ENCODE measurements at regions not wholly inside any gene's neighbourhood (a gene's known extent, or its start where the extent isn't known, plus 50 kb on each side); places are given as distances from the start of the nearest gene placed in this dataset.

DNA sequence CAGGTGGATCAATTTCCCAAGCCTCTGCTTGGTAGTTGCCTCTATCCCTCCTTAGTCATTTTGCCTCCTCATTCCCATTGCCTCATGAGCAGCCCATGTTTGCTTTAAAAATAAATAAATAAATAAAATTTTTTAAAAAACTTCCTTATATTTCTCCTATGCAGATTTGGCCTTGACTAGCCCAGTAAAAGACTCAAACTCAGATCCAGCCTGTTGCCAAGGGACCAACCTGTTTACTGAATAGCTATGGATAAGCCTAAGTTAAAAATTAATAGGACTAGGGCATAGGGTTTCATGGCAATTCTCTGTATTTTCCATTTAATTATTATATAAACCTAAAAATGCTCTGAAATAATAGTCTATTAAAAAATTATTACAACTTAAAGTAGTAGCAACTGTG, 384.4 kb downstream of the RSL24D1 start:
- Mint-ChIP-seq H3K9me3 (ENCODE audit: unreplicated experiment) (no peaks in the 10 kb centered on the region), H3K27ac (ENCODE audit: unreplicated experiment) (no peak overlapping the region), H3K27me3 (ENCODE audit: low read depth, unreplicated experiment) (no peaks in the 10 kb centered on the region), H3K4me3 (ENCODE audit: unreplicated experiment) (no peak overlapping the region), H3K36me3 (ENCODE audit: low read depth, unreplicated experiment) (no peaks in the 10 kb centered on the region), H3K4me1 (ENCODE audit: low read depth, unreplicated experiment) (no peaks in the 10 kb centered on the region)
- H3K27ac ChIP-seq (ENCODE audit: low read depth, low read length) = no peak overlapping the region
- FAIRE-seq (no peak), DNase-seq (ENCODE audit: low read depth) (no peak)
- no peak overlapping the region for H3K4me3 ChIP-seq (ENCODE audit: insufficient read depth, low read depth, low read length)
- H4K20me1 ChIP-seq (ENCODE audit: insufficient read depth, low read length) = no peaks in the 10 kb centered on the region
- no peaks in the 10 kb centered on the region for H3K36me3 ChIP-seq (ENCODE audit: insufficient read depth, low read length)
- peaks cover 4% of the 10 kb centered on the region for H3K9me3 ChIP-seq (ENCODE audit: insufficient read depth, low read depth, low read length)
- no peaks in the 10 kb centered on the region for H3K4me1 ChIP-seq (ENCODE audit: insufficient read depth, low read length)
- H3K4me2 ChIP-seq (ENCODE audit: low read length) = no peak overlapping the region
- H3K27me3 ChIP-seq (ENCODE audit: insufficient read depth, low read length) = no peaks in the 10 kb centered on the region
- H2AFZ ChIP-seq (ENCODE audit: low read depth, low read length) = no peak overlapping the region
- no peaks in the 10 kb centered on the region for H3K79me2 ChIP-seq (ENCODE audit: insufficient read depth, low read length)
- TF ChIP-seq, protein P1, sequence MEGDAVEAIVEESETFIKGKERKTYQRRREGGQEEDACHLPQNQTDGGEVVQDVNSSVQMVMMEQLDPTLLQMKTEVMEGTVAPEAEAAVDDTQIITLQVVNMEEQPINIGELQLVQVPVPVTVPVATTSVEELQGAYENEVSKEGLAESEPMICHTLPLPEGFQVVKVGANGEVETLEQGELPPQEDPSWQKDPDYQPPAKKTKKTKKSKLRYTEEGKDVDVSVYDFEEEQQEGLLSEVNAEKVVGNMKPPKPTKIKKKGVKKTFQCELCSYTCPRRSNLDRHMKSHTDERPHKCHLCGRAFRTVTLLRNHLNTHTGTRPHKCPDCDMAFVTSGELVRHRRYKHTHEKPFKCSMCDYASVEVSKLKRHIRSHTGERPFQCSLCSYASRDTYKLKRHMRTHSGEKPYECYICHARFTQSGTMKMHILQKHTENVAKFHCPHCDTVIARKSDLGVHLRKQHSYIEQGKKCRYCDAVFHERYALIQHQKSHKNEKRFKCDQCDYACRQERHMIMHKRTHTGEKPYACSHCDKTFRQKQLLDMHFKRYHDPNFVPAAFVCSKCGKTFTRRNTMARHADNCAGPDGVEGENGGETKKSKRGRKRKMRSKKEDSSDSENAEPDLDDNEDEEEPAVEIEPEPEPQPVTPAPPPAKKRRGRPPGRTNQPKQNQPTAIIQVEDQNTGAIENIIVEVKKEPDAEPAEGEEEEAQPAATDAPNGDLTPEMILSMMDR (IDR thresholded peaks at IDR 0.05; ENCODE audit: insufficient read depth, low read depth, low read length) = no peak
- TF ChIP-seq EZH2 (IDR thresholded peaks at IDR 0.05; ENCODE audit: insufficient read depth, low read length) = no peak
- H3K9ac ChIP-seq (ENCODE audit: low read length) = no peak overlapping the region

DNA sequence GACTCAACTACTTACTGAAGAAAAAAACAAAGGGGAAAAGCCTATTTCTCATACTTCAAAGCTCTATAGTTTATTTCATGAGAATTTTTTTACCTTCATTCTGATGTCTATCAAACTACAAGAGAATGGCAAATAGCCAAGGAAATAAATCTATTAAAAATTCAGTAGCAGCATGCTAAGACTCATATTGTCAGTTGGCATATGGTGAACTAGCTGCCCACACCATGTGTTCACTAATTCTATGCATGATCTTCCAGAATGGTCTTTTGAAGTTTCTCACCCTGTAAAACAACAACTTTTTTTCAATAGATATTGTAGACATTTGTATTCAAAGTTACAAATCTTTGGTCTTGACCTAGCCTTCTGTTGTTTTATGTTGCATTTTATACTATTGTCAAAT, 386.2 kb downstream of the RSL24D1 start:
- Histone ChIP-seq H4K20me1 (ENCODE audit: insufficient read depth, low read length) (no peaks in the 10 kb centered on the region), H3K79me2 (ENCODE audit: insufficient read depth, low read length) (no peaks in the 10 kb centered on the region), H3K4me3 (ENCODE audit: insufficient read depth, low read depth, low read length) (no peak overlapping the region), H3K27me3 (ENCODE audit: insufficient read depth, low read length) (no peaks in the 10 kb centered on the region), H3K36me3 (ENCODE audit: insufficient read depth, low read length) (no peaks in the 10 kb centered on the region), H3K9ac (ENCODE audit: low read length) (no peak overlapping the region), H3K4me2 (ENCODE audit: low read length) (no peak overlapping the region), H2AFZ (ENCODE audit: low read depth, low read length) (no peak overlapping the region), H3K4me1 (ENCODE audit: insufficient read depth, low read length) (no peaks in the 10 kb centered on the region), H3K27ac (ENCODE audit: low read depth, low read length) (no peak overlapping the region), H3K9me3 (ENCODE audit: insufficient read depth, low read depth, low read length) (peaks cover 4% of the 10 kb centered on the region)
- no peak for FAIRE-seq
- no peak for TF ChIP-seq EZH2 (IDR thresholded peaks at IDR 0.05; ENCODE audit: insufficient read depth, low read length)
- TF ChIP-seq, protein P1 (IDR thresholded peaks at IDR 0.05; ENCODE audit: insufficient read depth, low read depth, low read length) = no peak
- Mint-ChIP-seq H3K27me3 (ENCODE audit: low read depth, unreplicated experiment) (no peaks in the 10 kb centered on the region), H3K27ac (ENCODE audit: unreplicated experiment) (no peak overlapping the region), H3K4me3 (ENCODE audit: unreplicated experiment) (no peak overlapping the region), H3K9me3 (ENCODE audit: unreplicated experiment) (no peaks in the 10 kb centered on the region), H3K36me3 (ENCODE audit: low read depth, unreplicated experiment) (no peaks in the 10 kb centered on the region), H3K4me1 (ENCODE audit: low read depth, unreplicated experiment) (no peaks in the 10 kb centered on the region)
- no peak for DNase-seq (ENCODE audit: low read depth)

DNA sequence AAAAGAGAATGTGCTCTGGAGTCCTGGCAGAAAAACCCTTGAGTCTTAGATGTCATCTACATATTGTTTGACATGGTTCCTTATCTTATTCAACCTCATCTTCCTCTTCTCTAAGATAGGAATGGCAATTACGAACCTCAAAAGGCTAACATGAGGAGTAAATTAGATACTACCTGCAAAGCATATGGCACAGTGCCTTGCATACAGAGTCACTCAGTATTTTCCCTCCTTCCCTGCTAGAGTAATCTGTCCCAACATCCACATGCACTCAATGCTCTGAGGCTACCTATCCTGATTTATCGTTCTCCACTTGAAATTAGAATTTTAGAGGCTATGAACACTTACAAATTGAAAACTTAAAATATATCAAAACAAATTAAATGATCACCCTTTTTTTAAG, 386.7 kb downstream of the RSL24D1 start:
- H3K27ac ChIP-seq (ENCODE audit: low read depth, low read length) = no peak overlapping the region
- TF ChIP-seq EZH2 (IDR thresholded peaks at IDR 0.05; ENCODE audit: insufficient read depth, low read length) = no peak
- TF ChIP-seq, protein P1 (IDR thresholded peaks at IDR 0.05; ENCODE audit: insufficient read depth, low read depth, low read length) = no peak
- no peaks in the 10 kb centered on the region for H3K79me2 ChIP-seq (ENCODE audit: insufficient read depth, low read length)
- H2AFZ ChIP-seq (ENCODE audit: low read depth, low read length) = no peak overlapping the region
- H3K36me3 Mint-ChIP-seq (ENCODE audit: low read depth, unreplicated experiment) = no peaks in the 10 kb centered on the region
- H4K20me1 ChIP-seq (ENCODE audit: insufficient read depth, low read length) = no peaks in the 10 kb centered on the region
- H3K9ac ChIP-seq (ENCODE audit: low read length) = no peak overlapping the region
- H3K27me3 ChIP-seq (ENCODE audit: insufficient read depth, low read length) = no peaks in the 10 kb centered on the region
- no peak overlapping the region for H3K4me3 ChIP-seq (ENCODE audit: insufficient read depth, low read depth, low read length)
- peaks cover 4% of the 10 kb centered on the region for H3K9me3 ChIP-seq (ENCODE audit: insufficient read depth, low read depth, low read length)
- H3K4me3 Mint-ChIP-seq (ENCODE audit: unreplicated experiment) = no peak overlapping the region
- FAIRE-seq (no peak), DNase-seq (ENCODE audit: low read depth) (no peak)
- H3K27ac Mint-ChIP-seq (ENCODE audit: unreplicated experiment) = no peak overlapping the region
- H3K36me3 ChIP-seq (ENCODE audit: insufficient read depth, low read length) = no peaks in the 10 kb centered on the region
- H3K4me1 Mint-ChIP-seq (ENCODE audit: low read depth, unreplicated experiment) = no peaks in the 10 kb centered on the region
- no peak overlapping the region for H3K4me2 ChIP-seq (ENCODE audit: low read length)
- no peaks in the 10 kb centered on the region for H3K9me3 Mint-ChIP-seq (ENCODE audit: unreplicated experiment)
- no peaks in the 10 kb centered on the region for H3K4me1 ChIP-seq (ENCODE audit: insufficient read depth, low read length)
- H3K27me3 Mint-ChIP-seq (ENCODE audit: low read depth, unreplicated experiment) = no peaks in the 10 kb centered on the region
